Stimulated activated CD4-positive, alpha-beta T cell treated with anti-CD3 and anti-CD28 coated beads, Interleukin-12 subunit alpha, Interleukin-12 subunit beta, amount 100 ng/mL, for 4 hours (primary cell): ENCODE measurements at regions not wholly inside any gene's neighbourhood (a gene's known extent, or its start where the extent isn't known, plus 50 kb on each side); places are given as distances from the start of the nearest gene placed in this dataset.
"Not testable (repeated sequence)": the region's sequence is repeated elsewhere in the genome, so short reads cannot be mapped to it uniquely, and the experiment has no call there.

Experiments
- DNase-seq: peaks from one replicate; pipeline ENCODE4 v3.0.0-alpha.2; 2020

GRCh38 chr14:71764701-71765382 is 167.4 kb upstream of the RGS6 start:
- no peak for DNase-seq

- no peak for DNase-seq
These were observed 166.7 kb upstream of the RGS6 start for GRCh38 chr14:71765505-71765904.

GRCh38 chr14:71770431-71770830 is 161.8 kb upstream of the RGS6 start:
- DNase-seq: no peak

- not testable (repeated sequence) for DNase-seq
These were observed 160.8 kb upstream of the RGS6 start for GRCh38 chr14:71771421-71771820.

- DNase-seq: not testable (repeated sequence)
These were observed 160.2 kb upstream of the RGS6 start for GRCh38 chr14:71771996-71772395.

- DNase-seq: no peak
These were observed 158.2 kb upstream of the RGS6 start for GRCh38 chr14:71773898-71774481.

- no peak for DNase-seq
These were observed 155.5 kb upstream of the RGS6 start for GRCh38 chr14:71776471-71777360.

- DNase-seq: no peak
These were observed 152.2 kb upstream of the RGS6 start for GRCh38 chr14:71780075-71780474.

- DNase-seq: no peak
These were observed 151.4 kb upstream of the RGS6 start for GRCh38 chr14:71780822-71781221.

GRCh38 chr14:71783088-71783487 is 149.1 kb upstream of the RGS6 start:
- no peak for DNase-seq

GRCh38 chr14:71783786-71784185 is 148.4 kb upstream of the RGS6 start:
- no peak for DNase-seq

- no peak for DNase-seq
These were observed 143.2 kb upstream of the RGS6 start for GRCh38 chr14:71789005-71789404.

- no peak for DNase-seq
These were observed 132.4 kb upstream of the RGS6 start for GRCh38 chr14:71799841-71800240.

GRCh38 chr14:71800878-71801277 is 131.4 kb upstream of the RGS6 start:
- no peak for DNase-seq

GRCh38 chr14:71803539-71804260 is 128.5 kb upstream of the RGS6 start:
- DNase-seq: no peak

- DNase-seq: no peak
These were observed 127.2 kb upstream of the RGS6 start for GRCh38 chr14:71804992-71805391.

- DNase-seq: not testable (repeated sequence)
These were observed 125.2 kb upstream of the RGS6 start for GRCh38 chr14:71807049-71807448.

- DNase-seq: not testable (repeated sequence)
These were observed 121.4 kb upstream of the RGS6 start for GRCh38 chr14:71810800-71811199.

GRCh38 chr14:71812693-71813092 is 119.5 kb upstream of the RGS6 start:
- no peak for DNase-seq

GRCh38 chr14:71815110-71815509 is 117.1 kb upstream of the RGS6 start:
- no peak for DNase-seq

GRCh38 chr14:71824816-71825215 is 107.4 kb upstream of the RGS6 start:
- DNase-seq: no peak

GRCh38 chr14:71833476-71833875 is 98.8 kb upstream of the RGS6 start:
- DNase-seq: no peak
